ENCODE measurements at regions not wholly inside any gene's neighbourhood (a gene's known extent, or its start where the extent isn't known, plus 50 kb on each side); places are given as distances from the start of the nearest gene placed in this dataset.
"Not testable (repeated sequence)": the region's sequence is repeated elsewhere in the genome, so short reads cannot be mapped to it uniquely, and the experiment has no call there.

- Histone ChIP-seq H3K4me1 (no peaks in the 10 kb centered on the region), H3K79me2 (no peaks in the 10 kb centered on the region), H3K4me3 (ENCODE audit: low read depth, low read length) (no peak overlapping the region), H3K9ac (no peak overlapping the region), H3K36me3 (ENCODE audit: control insufficient read depth, insufficient read depth, low read length) (no peaks in the 10 kb centered on the region), H3K4me2 (ENCODE audit: low read length) (no peak overlapping the region), H3K27ac (no peak overlapping the region), H3K9me3 (ENCODE audit: control insufficient read depth, low read length) (no peaks in the 10 kb centered on the region), H2AFZ (no peak overlapping the region), H3K27me3 (ENCODE audit: control insufficient read depth, insufficient read depth, low read length) (no peaks in the 10 kb centered on the region)
- no peak for TF ChIP-seq CTCF (IDR thresholded peaks at IDR 0.05)
Observed at GRCh38 chr2:37570773-37571586, 100.5 kb downstream of the CDC42EP3 start.

- no peak overlapping the region for H3K9ac ChIP-seq
- H3K4me1 ChIP-seq: no peaks in the 10 kb centered on the region
- H3K36me3 ChIP-seq (ENCODE audit: control insufficient read depth, insufficient read depth, low read length): no peaks in the 10 kb centered on the region
- H3K4me2 ChIP-seq (ENCODE audit: low read length): no peak overlapping the region
- H2AFZ ChIP-seq: no peak overlapping the region
- TF ChIP-seq CTCF (IDR thresholded peaks at IDR 0.05): no peak
- H3K27ac ChIP-seq: no peak overlapping the region
- H3K27me3 ChIP-seq (ENCODE audit: control insufficient read depth, insufficient read depth, low read length): no peaks in the 10 kb centered on the region
- H3K79me2 ChIP-seq: no peaks in the 10 kb centered on the region
- H3K4me3 ChIP-seq (ENCODE audit: low read depth, low read length): no peak overlapping the region
- H3K9me3 ChIP-seq (ENCODE audit: control insufficient read depth, low read length): no peaks in the 10 kb centered on the region
Observed at GRCh38 chr2:37571587-37572136, 99.8 kb downstream of the CDC42EP3 start.

GRCh38 chr2:37573451-37574388 lies 97.7 kb downstream of the CDC42EP3 start:
- no peaks in the 10 kb centered on the region for H3K27me3 ChIP-seq (ENCODE audit: control insufficient read depth, insufficient read depth, low read length)
- H3K36me3 ChIP-seq (ENCODE audit: control insufficient read depth, insufficient read depth, low read length): no peaks in the 10 kb centered on the region
- no peak overlapping the region for H3K4me3 ChIP-seq (ENCODE audit: low read depth, low read length)
- H3K9me3 ChIP-seq (ENCODE audit: control insufficient read depth, low read length): no peaks in the 10 kb centered on the region
- no peak overlapping the region for H3K4me2 ChIP-seq (ENCODE audit: low read length)
- no peak for TF ChIP-seq CTCF (IDR thresholded peaks at IDR 0.05)
- no peaks in the 10 kb centered on the region for H3K4me1 ChIP-seq
- H3K79me2 ChIP-seq: no peaks in the 10 kb centered on the region
- no peak overlapping the region for H3K27ac ChIP-seq
- no peak overlapping the region for H2AFZ ChIP-seq
- H3K9ac ChIP-seq: no peak overlapping the region

- no peak overlapping the region for H2AFZ ChIP-seq
- no peaks in the 10 kb centered on the region for H3K79me2 ChIP-seq
- H3K4me2 ChIP-seq (ENCODE audit: low read length): no peak overlapping the region
- H3K4me3 ChIP-seq (ENCODE audit: low read depth, low read length): no peak overlapping the region
- H3K9me3 ChIP-seq (ENCODE audit: control insufficient read depth, low read length): no peaks in the 10 kb centered on the region
- no peak overlapping the region for H3K9ac ChIP-seq
- H3K4me1 ChIP-seq: no peaks in the 10 kb centered on the region
- no peaks in the 10 kb centered on the region for H3K27me3 ChIP-seq (ENCODE audit: control insufficient read depth, insufficient read depth, low read length)
- H3K36me3 ChIP-seq (ENCODE audit: control insufficient read depth, insufficient read depth, low read length): no peaks in the 10 kb centered on the region
- H3K27ac ChIP-seq: no peak overlapping the region
- no peak for TF ChIP-seq CTCF (IDR thresholded peaks at IDR 0.05)
Observed at GRCh38 chr2:37575780-37576179, 95.7 kb downstream of the CDC42EP3 start.

- H3K4me2 ChIP-seq (ENCODE audit: low read length); H3K36me3 ChIP-seq (ENCODE audit: control insufficient read depth, insufficient read depth, low read length); H3K27ac ChIP-seq; H3K9me3 ChIP-seq (ENCODE audit: control insufficient read depth, low read length); H3K4me3 ChIP-seq (ENCODE audit: low read depth, low read length); H3K79me2 ChIP-seq; H3K4me1 ChIP-seq; H3K9ac ChIP-seq; H3K27me3 ChIP-seq (ENCODE audit: control insufficient read depth, insufficient read depth, low read length); H2AFZ ChIP-seq: not testable (repeated sequence)
Observed at GRCh38 chr2:37576194-37576593, 95.2 kb downstream of the CDC42EP3 start.

All from parathyroid adenoma (tissue), 2 donors.